Nephron progenitor cell (in vitro differentiated cells): ENCODE measurements at regions not wholly inside any gene's neighbourhood (a gene's known extent, or its start where the extent isn't known, plus 50 kb on each side); places are given as distances from the start of the nearest gene placed in this dataset.
"Not testable (repeated sequence)": the region's sequence is repeated elsewhere in the genome, so short reads cannot be mapped to it uniquely, and the experiment has no call there.

ENCODE experiments used
- DNase-seq: peaks from one replicate; pipeline ENCODE4 v3.0.0; 2021
- H3K27ac Mint-ChIP-seq: 2 replicates; pipeline ENCODE4 v1.8.0; 2021; ENCODE audit warnings: mild to moderate bottlenecking, moderate library complexity, mixed read lengths
- H3K27me3 Mint-ChIP-seq: 2 replicates; pipeline ENCODE4 v1.8.0; 2021; ENCODE audit warnings: mild to moderate bottlenecking, low read depth, mixed read lengths; ENCODE audit not compliant: poor library complexity
- H3K36me3 Mint-ChIP-seq: 2 replicates; pipeline ENCODE4 v1.8.0; 2021; ENCODE audit warnings: low read depth, mixed read lengths
- H3K4me1 Mint-ChIP-seq: 2 replicates; pipeline ENCODE4 v1.8.0; 2021; ENCODE audit warnings: mixed read lengths
- H3K4me3 Mint-ChIP-seq: 2 replicates; pipeline ENCODE4 v1.8.0; 2021; ENCODE audit warnings: mild to moderate bottlenecking, moderate library complexity, mixed read lengths
- H3K9me3 Mint-ChIP-seq: 2 replicates; pipeline ENCODE4 v1.8.0; 2021; ENCODE audit warnings: mild to moderate bottlenecking, moderate library complexity, mixed read lengths
- CTCF ChIP-seq: fragments of 200-600 bp; sonication (generic); IDR thresholded peaks from 2 replicates; pipeline ENCODE4 v1.5.0; 2021; ENCODE audit warnings: antibody characterized with exemption

DNA sequence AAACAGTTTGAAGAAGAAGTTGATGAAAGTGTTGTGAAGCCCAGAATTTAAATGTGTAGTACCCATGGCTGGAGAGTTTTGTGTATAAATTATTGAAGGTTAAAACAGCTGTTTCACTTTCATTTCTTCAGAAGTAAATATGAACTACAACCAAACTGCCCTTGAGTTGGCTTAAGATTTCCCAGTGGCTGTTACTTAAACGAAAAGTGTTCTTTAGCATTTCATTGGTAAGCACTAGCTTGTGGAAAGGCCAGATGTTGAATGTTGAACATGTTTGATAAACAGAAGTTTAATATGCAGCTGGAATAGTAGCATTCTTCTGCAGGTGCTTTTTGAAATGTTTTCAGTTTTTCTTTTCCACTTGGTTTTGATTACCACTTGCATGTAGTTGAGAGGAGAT is 83.2 kb upstream of the TNRC6B start:
- no peaks in the 10 kb centered on the region for H3K4me1 Mint-ChIP-seq
- peaks cover 12% of the 10 kb centered on the region for H3K36me3 Mint-ChIP-seq
- peaks cover 18% of the 10 kb centered on the region for H3K27me3 Mint-ChIP-seq
- H3K27ac Mint-ChIP-seq = no peak overlapping the region
- H3K9me3 Mint-ChIP-seq = peaks cover 6% of the 10 kb centered on the region
- DNase-seq = no peak
- no peak for TF ChIP-seq CTCF
- no peak overlapping the region for H3K4me3 Mint-ChIP-seq

GRCh38 chr22:40099887-40100286 is 77.8 kb upstream of the TNRC6B start:
- not testable (repeated sequence) for H3K9me3 Mint-ChIP-seq, H3K4me1 Mint-ChIP-seq, DNase-seq, H3K36me3 Mint-ChIP-seq, H3K27ac Mint-ChIP-seq, H3K4me3 Mint-ChIP-seq
- peaks cover 12% of the 10 kb centered on the region for H3K27me3 Mint-ChIP-seq

DNA sequence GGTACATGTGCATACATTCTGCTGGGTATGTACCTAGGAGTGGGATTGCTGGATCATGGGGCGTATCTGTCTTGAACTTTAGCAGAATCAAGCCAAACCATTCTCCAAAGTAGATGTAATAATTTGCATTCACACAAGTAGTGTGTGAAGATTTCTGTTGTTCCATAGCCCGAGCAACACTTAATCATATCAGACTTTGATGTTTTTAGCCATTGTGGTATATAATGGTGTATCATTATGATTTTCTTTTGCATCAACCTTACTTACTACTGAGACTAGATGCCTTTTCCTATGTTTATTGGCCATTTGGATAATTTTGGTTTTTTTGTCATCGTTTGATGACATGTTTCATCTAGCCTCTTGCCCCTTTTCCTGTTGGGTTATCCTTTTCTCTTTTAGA is 72.0 kb upstream of the TNRC6B start:
- Mint-ChIP-seq H3K9me3 (no peaks in the 10 kb centered on the region), H3K36me3 (no peaks in the 10 kb centered on the region)
- TF ChIP-seq CTCF = no peak

GRCh38 chr22:40107244-40107643 is 70.5 kb upstream of the TNRC6B start:
- Mint-ChIP-seq H3K9me3 (no peaks in the 10 kb centered on the region), H3K27me3 (peaks cover 3% of the 10 kb centered on the region), H3K4me3 (no peak overlapping the region), H3K4me1 (peaks cover 18% of the 10 kb centered on the region), H3K36me3 (no peaks in the 10 kb centered on the region), H3K27ac (no peak overlapping the region)
- no peak for DNase-seq
- TF ChIP-seq CTCF = no peak

More for the DNA sequence above, 72.0 kb upstream of the TNRC6B start:
- Mint-ChIP-seq H3K27ac (no peak overlapping the region), H3K4me1 (peaks cover 12% of the 10 kb centered on the region), H3K27me3 (peaks cover 3% of the 10 kb centered on the region), H3K4me3 (no peak overlapping the region)
- DNase-seq = no peak

DNA sequence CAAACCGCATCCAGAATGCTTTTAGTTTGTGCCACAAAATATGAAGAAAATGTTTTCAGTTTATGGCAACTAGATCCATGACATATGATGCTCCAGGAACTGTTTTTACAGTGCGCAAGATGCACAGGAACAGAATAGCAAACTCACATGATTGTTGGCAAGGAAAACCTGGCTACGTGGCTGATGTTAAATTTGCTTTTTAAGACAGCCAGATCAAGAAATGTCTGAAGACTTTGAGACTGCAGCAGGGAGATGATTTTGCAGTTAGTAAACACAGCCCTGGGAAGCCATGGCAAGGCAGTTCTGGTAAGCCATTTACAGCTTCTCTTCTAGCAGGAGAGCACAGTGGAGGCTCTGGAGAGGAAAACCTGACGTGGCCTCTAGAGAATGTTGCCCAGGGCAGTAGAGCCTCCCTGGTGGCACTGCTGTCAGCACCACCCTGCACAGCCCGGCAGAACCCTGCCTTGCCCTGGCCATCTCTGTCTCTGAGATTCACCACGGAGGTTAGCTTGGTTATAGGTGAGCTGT is 69.8 kb upstream of the TNRC6B start:
- peaks cover 18% of the 10 kb centered on the region for H3K4me1 Mint-ChIP-seq
- no peaks in the 10 kb centered on the region for H3K9me3 Mint-ChIP-seq
- H3K4me3 Mint-ChIP-seq = no peak overlapping the region
- TF ChIP-seq CTCF = no peak
- H3K27me3 Mint-ChIP-seq = peaks cover 3% of the 10 kb centered on the region
- H3K36me3 Mint-ChIP-seq = no peaks in the 10 kb centered on the region
- DNase-seq = no peak
- no peak overlapping the region for H3K27ac Mint-ChIP-seq

DNA sequence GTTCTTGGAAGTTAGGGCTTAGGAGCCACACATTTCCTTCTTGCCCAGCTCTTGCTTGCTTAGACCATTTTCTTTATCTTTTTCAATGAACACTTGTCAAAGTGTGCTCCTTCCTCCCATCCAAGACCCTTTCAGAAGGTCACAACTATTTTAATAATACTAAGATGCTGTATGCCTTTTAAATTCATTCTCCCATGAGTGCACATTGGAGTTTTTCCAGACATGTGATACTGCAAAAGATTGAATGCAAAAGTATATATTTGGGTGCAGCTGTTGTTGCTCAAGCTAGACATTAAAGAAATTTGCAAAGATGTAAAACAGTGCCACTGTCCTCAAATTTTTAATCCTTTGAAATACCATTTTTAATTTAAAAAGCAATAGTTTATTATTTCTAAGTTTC is 69.3 kb upstream of the TNRC6B start:
- Mint-ChIP-seq H3K9me3 (no peaks in the 10 kb centered on the region), H3K27ac (no peak overlapping the region), H3K27me3 (peaks cover 3% of the 10 kb centered on the region), H3K4me1 (peaks cover 18% of the 10 kb centered on the region), H3K36me3 (no peaks in the 10 kb centered on the region), H3K4me3 (no peak overlapping the region)
- no peak for TF ChIP-seq CTCF
- no peak for DNase-seq

GRCh38 chr22:40108926-40109325 is 68.8 kb upstream of the TNRC6B start:
- DNase-seq, H3K27ac Mint-ChIP-seq, H3K4me3 Mint-ChIP-seq, H3K9me3 Mint-ChIP-seq, H3K36me3 Mint-ChIP-seq, H3K27me3 Mint-ChIP-seq: not testable (repeated sequence)
- H3K4me1 Mint-ChIP-seq = peaks cover 18% of the 10 kb centered on the region
